Nucleus accumbens (tissue), 56 donors: ENCODE measurements at regions not wholly inside any gene's neighbourhood (a gene's known extent, or its start where the extent isn't known, plus 50 kb on each side); places are given as distances from the start of the nearest gene placed in this dataset.

Experiments
- DNase-seq, 56 donors: peaks; one replicate each; lab custom pipeline; 2025; lab: John Stamatoyannopoulos, UW

GRCh38 chr21:24840287-24840686 is 767.0 kb downstream of the MRPL39 start:
- DNase-seq: no peak

GRCh38 chr21:24832961-24833360 is 774.3 kb downstream of the MRPL39 start:
- no peak for DNase-seq

GRCh38 chr21:24829397-24829796 is 777.9 kb downstream of the MRPL39 start:
- DNase-seq: no peak

GRCh38 chr21:24826822-24827221 is 780.5 kb downstream of the MRPL39 start:
- no peak for DNase-seq

- DNase-seq: no peak
Measured at GRCh38 chr21:24825348-24825747, 781.9 kb downstream of the MRPL39 start.

GRCh38 chr21:24824209-24824608 is 783.1 kb downstream of the MRPL39 start:
- no peak for DNase-seq

- DNase-seq: no peak
Measured at GRCh38 chr21:24823247-24823646, 784.0 kb downstream of the MRPL39 start.

- no peak for DNase-seq
Measured at GRCh38 chr21:24785033-24785432, 822.2 kb downstream of the MRPL39 start.

- no peak for DNase-seq
Measured at GRCh38 chr21:24781146-24781545, 826.1 kb downstream of the MRPL39 start.

GRCh38 chr21:24759348-24760075 is 847.8 kb downstream of the MRPL39 start:
- no peak for DNase-seq

- DNase-seq: no peak
Measured at GRCh38 chr21:24738063-24738462, 869.2 kb downstream of the MRPL39 start.

- DNase-seq: no peak
Measured at GRCh38 chr21:24737296-24737850, 869.9 kb downstream of the MRPL39 start.

GRCh38 chr21:24730661-24731060 is 876.6 kb downstream of the MRPL39 start:
- no peak for DNase-seq

GRCh38 chr21:24729568-24729967 is 877.7 kb downstream of the MRPL39 start:
- no peak for DNase-seq

GRCh38 chr21:24727803-24728440 is 879.4 kb downstream of the MRPL39 start:
- no peak for DNase-seq

- DNase-seq: no peak
Measured at GRCh38 chr21:24716281-24716918, 890.9 kb downstream of the MRPL39 start.

- no peak for DNase-seq
Measured at GRCh38 chr21:24714646-24715200, 892.6 kb downstream of the MRPL39 start.

- peak in 1 of 56 donors; percentile 2 for DNase-seq
Measured at GRCh38 chr21:24705201-24705600, 902.1 kb downstream of the MRPL39 start.

GRCh38 chr21:24693779-24694178 is 913.5 kb downstream of the MRPL39 start:
- no peak for DNase-seq

GRCh38 chr21:24681456-24681855 is 925.8 kb downstream of the MRPL39 start:
- no peak for DNase-seq

GRCh38 chr21:24671901-24672300 is 935.4 kb downstream of the MRPL39 start:
- DNase-seq: no peak
